SK-N-SH (cell line): ENCODE measurements at regions not wholly inside any gene's neighbourhood (a gene's known extent, or its start where the extent isn't known, plus 50 kb on each side); places are given as distances from the start of the nearest gene placed in this dataset.

Experiments
- CTCF ChIA-PET: fragments of 300-600, 350-600 bp; formaldehyde crosslinking; extraction: SDS; loops from one replicate; lab custom pipeline; 2021; lab: Yijun Ruan, JAX
- POLR2A ChIA-PET: fragments of 350-600 bp; sonication (Branson Sonifier 250); formaldehyde crosslinking; extraction: SDS; loops from one replicate; lab custom pipeline; 2020; ENCODE audit warnings: antibody characterized with exemption, inconsistent platforms; lab: Yijun Ruan, JAX
- DNase-seq: peaks from one replicate; pipeline ENCODE4 v3.0.0; 2012
- H2AFZ ChIP-seq: fragments of 200-600 bp; sonication (generic); 2 replicates; pipeline ENCODE4 v1.8.1; 2016; ENCODE audit warnings: antibody characterized with exemption, mild to moderate bottlenecking, low read depth
- H3F3A ChIP-seq: fragments of 200-600 bp; sonication (generic); replicated peaks from 2 replicates; pipeline ENCODE3; 2016; ENCODE audit warnings: antibody characterized with exemption, mild to moderate bottlenecking; ENCODE audit not compliant: insufficient read depth
- H3K27ac ChIP-seq, 2 experiments: fragments of 200-500 bp in 1 of 2; fragments of 200-600 bp in 1 of 2; sonication (Bioruptor generic) in 1 of 2; sonication (generic), shearing (Covaris generic) in 1 of 2; 2 replicates each; pipeline versions ENCODE4 v1.5.1 to v1.6.1; 2014 to 2016; ENCODE audit warnings: low read depth in 2 of 2, inconsistent platforms in 1 of 2, low read length in 1 of 2, mild to moderate bottlenecking in 1 of 2, mixed read lengths in 1 of 2
- H3K27me3 ChIP-seq: fragments of 200-600 bp; sonication (generic), shearing (Covaris generic); 2 replicates; pipeline ENCODE4 v1.6.1; 2016; ENCODE audit warnings: mixed run types; ENCODE audit not compliant: insufficient read depth
- H3K36me3 ChIP-seq, 2 experiments: fragments of 200-500 bp in 1 of 2; fragments of 200-600 bp in 1 of 2; sonication (Bioruptor generic) in 1 of 2; sonication (generic) in 1 of 2; replicated peaks in 1 of 2; 2 replicates each; pipeline versions ENCODE3 to v1.5.1; 2014 to 2016; ENCODE audit warnings: low read length in 1 of 2, mild to moderate bottlenecking in 1 of 2; ENCODE audit not compliant: insufficient read depth in 2 of 2, control insufficient read depth in 1 of 2
- H3K4me1 ChIP-seq, 2 experiments: fragments of 200-500 bp in 1 of 2; fragments of 200-600 bp in 1 of 2; sonication (Bioruptor generic) in 1 of 2; sonication (generic), shearing (Covaris generic) in 1 of 2; 2 replicates each; pipeline versions ENCODE4 v1.5.1 to v1.6.1; 2014 to 2016; ENCODE audit warnings: low read depth in 1 of 2, low read length in 1 of 2, mixed run types in 1 of 2; ENCODE audit not compliant: insufficient read depth in 2 of 2, control insufficient read depth in 1 of 2
- H3K4me2 ChIP-seq: fragments of 200-600 bp; sonication (generic), shearing (Covaris generic); 2 replicates; pipeline ENCODE4 v1.6.1; 2017; ENCODE audit warnings: mixed run types
- H3K4me3 ChIP-seq, 2 experiments: fragments of 200-500 bp in 1 of 2; fragments of 200-600 bp in 1 of 2; sonication (Bioruptor generic) in 1 of 2; sonication (generic), shearing (Covaris generic) in 1 of 2; 2 replicates each; pipeline versions ENCODE4 v1.5.1 to v1.8.1; 2014 to 2016; ENCODE audit warnings: low read depth in 2 of 2, inconsistent platforms in 1 of 2, low read length in 1 of 2, mild to moderate bottlenecking in 1 of 2, mixed read lengths in 1 of 2, moderate library complexity in 1 of 2
- H3K79me2 ChIP-seq: fragments of 200-600 bp; sonication (generic); 2 replicates; pipeline ENCODE4 v1.8.1; 2017; ENCODE audit warnings: mild to moderate bottlenecking; ENCODE audit not compliant: insufficient read depth
- H3K9ac ChIP-seq: fragments of 200-600 bp; sonication (generic); 2 replicates; pipeline ENCODE4 v1.6.1; 2017; ENCODE audit warnings: mixed run types
- H3K9me2 ChIP-seq: fragments of 200-600 bp; sonication (generic); 2 replicates; pipeline ENCODE4 v1.6.1; 2017; ENCODE audit warnings: mixed run types
- H3K9me3 ChIP-seq: fragments of 200-600 bp; sonication (generic); 2 replicates; pipeline ENCODE4 v1.6.1; 2017; ENCODE audit warnings: mixed run types, mild to moderate bottlenecking, moderate library complexity
- H4K20me1 ChIP-seq: fragments of 200-600 bp; sonication (generic); 2 replicates; pipeline ENCODE4 v1.6.1; 2017; ENCODE audit warnings: mild to moderate bottlenecking, mixed run types; ENCODE audit not compliant: insufficient read depth
- CHD2 ChIP-seq: fragments of 150-350 bp; IDR thresholded peaks from 2 replicates; pipeline ENCODE4 v1.6.1; 2018; ENCODE audit warnings: low read length; ENCODE audit not compliant: partially characterized antibody
- ELF1 ChIP-seq: IDR thresholded peaks from 2 replicates; pipeline ENCODE4 v1.4.0; 2012
- EP300 ChIP-seq, 2 experiments: IDR thresholded peaks; 2 replicates each; pipeline versions ENCODE4 v1.4.0 to v1.6.1; 2012; ENCODE audit warnings: borderline replicate concordance in 1 of 2, low read depth in 1 of 2, low read length in 1 of 2
- EZH2phosphoT487 ChIP-seq: fragments of 200-600 bp; sonication (generic); IDR thresholded peaks from 2 replicates; pipeline ENCODE4 v1.6.1; 2017; ENCODE audit warnings: low read depth, mixed run types, mild to moderate bottlenecking, antibody characterized with exemption, moderate library complexity, borderline replicate concordance
- GATA2 ChIP-seq: sonication (generic); formaldehyde crosslinking; IDR thresholded peaks from 2 replicates; pipeline ENCODE4 v1.5.0; 2020; ENCODE audit warnings: mild to moderate bottlenecking, missing genetic modification reagents
- MAX ChIP-seq: IDR thresholded peaks from 2 replicates; pipeline ENCODE4 v1.4.0; 2012; ENCODE audit warnings: low read depth
- MXI1 ChIP-seq: IDR thresholded peaks from 2 replicates; pipeline ENCODE4 v1.6.1; 2012; ENCODE audit warnings: mild to moderate bottlenecking, low read depth, low read length, improper control_type of control experiment
- PBX3 ChIP-seq: IDR thresholded peaks from 2 replicates; pipeline ENCODE4; 2012
- RCOR1 ChIP-seq: fragments of 150-350 bp; IDR thresholded peaks from 2 replicates; pipeline ENCODE4 v1.6.1; 2017; ENCODE audit warnings: antibody characterized with exemption, low read length
- REST ChIP-seq: IDR thresholded peaks from 2 replicates; pipeline ENCODE4 v1.6.1; 2012; ENCODE audit warnings: mild to moderate bottlenecking, low read depth, low read length, moderate library complexity
- USF2 ChIP-seq: fragments of 150-350 bp; IDR thresholded peaks from 2 replicates; pipeline ENCODE4 v1.6.1; 2017; ENCODE audit warnings: antibody characterized with exemption, low read length, low read depth, borderline replicate concordance
- YY1 ChIP-seq: IDR thresholded peaks from 2 replicates; pipeline ENCODE4 v1.4.0; 2012; ENCODE audit warnings: low read depth, mild to moderate bottlenecking
- WGBS: methylation state at CpG from one replicate; pipeline ENCODE4 v1.1.6; 2017; ENCODE audit warnings: low lambda C conversion rate; 5-methylcytosine and 5-hydroxymethylcytosine counted together

DNA sequence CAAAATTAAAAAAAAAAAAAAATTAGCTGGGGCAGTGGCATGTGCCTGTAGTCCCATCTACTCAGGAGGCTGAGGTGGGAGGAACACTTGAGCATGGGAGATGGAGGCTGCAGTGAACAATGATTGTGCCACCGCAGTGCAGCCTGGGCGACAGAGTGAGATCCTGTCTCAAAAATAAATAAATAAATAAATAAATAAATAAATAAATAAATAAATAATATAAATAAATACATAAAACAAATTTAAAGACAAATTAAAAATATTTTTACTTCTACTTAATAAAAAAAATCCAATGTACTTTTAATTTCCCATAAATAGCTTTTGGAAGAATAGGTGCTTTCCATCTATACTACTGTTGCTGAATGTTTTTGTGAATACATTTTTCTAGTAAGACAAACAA is 598.4 kb upstream of the EDIL3 start:
- peaks cover 1% of the 10 kb centered on the region for H3K9me2 ChIP-seq

More for the DNA sequence above, 598.4 kb upstream of the EDIL3 start:
- no peak overlapping the region for H3K27ac ChIP-seq
- ChIA-PET CTCF (no interaction called here), POLR2A (no interaction called here)
- H3K4me3 ChIP-seq: no peak overlapping the region
- H3K9ac ChIP-seq: no peak overlapping the region
- TF ChIP-seq EZH2phosphoT487: no peak
- TF ChIP-seq YY1: no peak
- TF ChIP-seq MXI1: no peak
- no peak for TF ChIP-seq MAX
- TF ChIP-seq CHD2: no peak
- no peak for TF ChIP-seq USF2
- TF ChIP-seq EP300 (IDR thresholded peaks at IDR 0.05; ENCODE audit: borderline replicate concordance in 1 of 2, low read depth in 1 of 2, low read length in 1 of 2): no peak
- TF ChIP-seq GATA2 (CRISPR knock-in tag): no peak
- TF ChIP-seq PBX3: no peak
- no peak for TF ChIP-seq REST
- TF ChIP-seq ELF1: no peak
- TF ChIP-seq RCOR1: no peak
- 47% methylated on average over 2 of the region's 2 CpGs for WGBS
- no peaks in the 10 kb centered on the region for H3F3A ChIP-seq
- H2AFZ ChIP-seq: no peak overlapping the region
- H3K4me2 ChIP-seq: no peak overlapping the region
- no peaks in the 10 kb centered on the region for H3K79me2 ChIP-seq
- no peaks in the 10 kb centered on the region for H4K20me1 ChIP-seq
- no peaks in the 10 kb centered on the region for H3K4me1 ChIP-seq
- no peaks in the 10 kb centered on the region for H3K36me3 ChIP-seq
- H3K9me3 ChIP-seq: no peaks in the 10 kb centered on the region
- DNase-seq: no peak
- H3K27me3 ChIP-seq: no peaks in the 10 kb centered on the region; the same call in 1 of the 2 replicates
